ENCODE measurements at regions not wholly inside any gene's neighbourhood (a gene's known extent, or its start where the extent isn't known, plus 50 kb on each side); places are given as distances from the start of the nearest gene placed in this dataset.

DNA sequence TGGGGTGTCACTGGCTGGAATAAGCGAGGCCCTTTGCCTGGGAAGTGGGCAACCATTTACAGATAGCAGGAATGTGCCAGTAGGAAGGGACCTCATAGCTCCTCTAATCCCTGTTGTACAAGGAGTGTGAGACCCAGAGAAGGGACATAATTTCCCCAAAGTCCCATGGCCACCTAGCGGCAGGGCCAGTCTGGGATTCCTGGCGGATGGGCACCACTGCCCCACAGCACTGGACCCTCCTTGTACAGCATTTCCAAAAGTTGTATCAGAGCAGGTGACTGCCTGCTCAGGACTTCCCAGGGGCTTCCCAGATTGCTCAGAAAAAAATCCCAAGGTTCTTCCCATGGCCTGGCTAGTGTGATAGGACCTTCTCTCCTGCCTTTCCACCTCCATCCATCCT, 185.8 kb downstream of the GLI2 start:
- TF ChIP-seq, protein P1, sequence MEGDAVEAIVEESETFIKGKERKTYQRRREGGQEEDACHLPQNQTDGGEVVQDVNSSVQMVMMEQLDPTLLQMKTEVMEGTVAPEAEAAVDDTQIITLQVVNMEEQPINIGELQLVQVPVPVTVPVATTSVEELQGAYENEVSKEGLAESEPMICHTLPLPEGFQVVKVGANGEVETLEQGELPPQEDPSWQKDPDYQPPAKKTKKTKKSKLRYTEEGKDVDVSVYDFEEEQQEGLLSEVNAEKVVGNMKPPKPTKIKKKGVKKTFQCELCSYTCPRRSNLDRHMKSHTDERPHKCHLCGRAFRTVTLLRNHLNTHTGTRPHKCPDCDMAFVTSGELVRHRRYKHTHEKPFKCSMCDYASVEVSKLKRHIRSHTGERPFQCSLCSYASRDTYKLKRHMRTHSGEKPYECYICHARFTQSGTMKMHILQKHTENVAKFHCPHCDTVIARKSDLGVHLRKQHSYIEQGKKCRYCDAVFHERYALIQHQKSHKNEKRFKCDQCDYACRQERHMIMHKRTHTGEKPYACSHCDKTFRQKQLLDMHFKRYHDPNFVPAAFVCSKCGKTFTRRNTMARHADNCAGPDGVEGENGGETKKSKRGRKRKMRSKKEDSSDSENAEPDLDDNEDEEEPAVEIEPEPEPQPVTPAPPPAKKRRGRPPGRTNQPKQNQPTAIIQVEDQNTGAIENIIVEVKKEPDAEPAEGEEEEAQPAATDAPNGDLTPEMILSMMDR (IDR thresholded peaks at IDR 0.05; ENCODE audit: poor library complexity) = no peak
- TF ChIP-seq EZH2 (IDR thresholded peaks at IDR 0.05; ENCODE audit: borderline replicate concordance) = no peak
